Bronchial epithelial cell (primary cell): ENCODE measurements at regions not wholly inside any gene's neighbourhood (a gene's known extent, or its start where the extent isn't known, plus 50 kb on each side); places are given as distances from the start of the nearest gene placed in this dataset.
"Not testable (repeated sequence)": the region's sequence is repeated elsewhere in the genome, so short reads cannot be mapped to it uniquely, and the experiment has no call there.

Experiments
- DNase-seq: peaks from one replicate; pipeline ENCODE4 v3.0.0-alpha.2; 2010; ENCODE audit warnings: low read depth
- FAIRE-seq: peaks from 2 replicates; lab custom pipeline; 2011; peaks lifted over from hg19 to GRCh38; lab: Jason Lieb, UNC
- H3K27me3 ChIP-seq: 2 replicates; pipeline ENCODE4 v1.5.1; 2011; ENCODE audit warnings: low read length; ENCODE audit not compliant: control insufficient read depth, insufficient read depth
- H3K36me3 ChIP-seq: 2 replicates; pipeline ENCODE4 v1.5.1; 2011; ENCODE audit warnings: low read length; ENCODE audit not compliant: control insufficient read depth, insufficient read depth
- H3K4me3 ChIP-seq: 2 replicates; pipeline ENCODE4 v1.5.1; 2011; ENCODE audit warnings: mild to moderate bottlenecking, low read depth, low read length, control low read depth
- CTCF ChIP-seq: IDR thresholded peaks from 2 replicates; pipeline ENCODE4 v1.5.1; 2011; ENCODE audit warnings: mild to moderate bottlenecking, moderate library complexity, low read length, control low read depth, inconsistent platforms; ENCODE audit not compliant: insufficient read depth, severe bottlenecking

DNA sequence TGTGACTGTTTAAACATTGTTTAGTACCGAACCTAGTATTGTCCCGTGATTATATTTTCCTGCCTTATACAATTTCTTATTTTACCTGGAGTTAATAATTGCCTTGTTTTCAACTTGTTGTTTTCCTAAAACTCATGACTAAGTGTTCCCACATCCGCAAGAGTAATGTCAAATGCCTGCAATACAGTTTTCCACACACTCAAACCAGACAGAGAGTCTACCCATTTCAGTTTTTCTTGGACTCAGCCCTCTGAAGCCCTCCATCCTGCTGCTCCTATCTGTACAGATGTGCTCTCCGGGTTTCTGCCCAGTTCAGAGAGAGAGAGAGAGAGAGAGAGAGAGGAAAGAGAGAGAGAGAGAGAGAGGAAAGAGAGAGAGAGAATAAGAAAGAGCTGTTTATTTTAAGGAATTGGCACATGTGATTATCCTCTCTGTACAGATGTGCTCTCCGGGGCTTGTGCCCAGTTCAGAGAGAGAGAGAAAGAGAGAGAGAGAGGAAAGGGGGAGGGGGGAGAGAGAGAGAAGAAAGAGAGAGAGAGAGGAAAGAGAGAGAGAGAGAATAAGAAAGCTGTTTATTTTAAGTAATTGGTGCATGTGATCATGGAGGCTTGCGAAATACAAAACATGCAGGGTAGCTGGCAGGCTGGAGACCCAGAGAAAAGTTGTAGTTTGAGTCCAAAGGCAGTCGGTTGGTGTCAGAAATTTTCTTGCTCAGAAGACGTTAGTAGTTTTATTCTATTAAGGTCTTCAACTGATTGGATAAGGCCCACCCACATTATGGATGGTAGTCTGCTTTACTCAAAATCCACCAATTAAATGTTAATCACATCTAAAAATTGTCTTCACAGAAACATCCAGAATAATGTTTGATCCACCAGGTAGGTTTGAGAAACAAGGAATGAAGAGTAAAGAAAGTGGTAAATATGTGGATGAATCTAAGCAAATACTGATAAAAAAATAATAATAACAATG lies 104.1 kb upstream of the GOLGA8J start:
- no peak for FAIRE-seq
- Histone ChIP-seq H3K27me3 (no peaks in the 10 kb centered on the region), H3K4me3 (no peak overlapping the region), H3K36me3 (no peaks in the 10 kb centered on the region)
- DNase-seq, result no peak
- no peak for TF ChIP-seq CTCF

GRCh38 chr15:29974056-29974455 lies 108.7 kb upstream of the GOLGA8J start:
- DNase-seq, FAIRE-seq, H3K27me3 ChIP-seq, H3K4me3 ChIP-seq, H3K36me3 ChIP-seq: not testable (repeated sequence)

DNA sequence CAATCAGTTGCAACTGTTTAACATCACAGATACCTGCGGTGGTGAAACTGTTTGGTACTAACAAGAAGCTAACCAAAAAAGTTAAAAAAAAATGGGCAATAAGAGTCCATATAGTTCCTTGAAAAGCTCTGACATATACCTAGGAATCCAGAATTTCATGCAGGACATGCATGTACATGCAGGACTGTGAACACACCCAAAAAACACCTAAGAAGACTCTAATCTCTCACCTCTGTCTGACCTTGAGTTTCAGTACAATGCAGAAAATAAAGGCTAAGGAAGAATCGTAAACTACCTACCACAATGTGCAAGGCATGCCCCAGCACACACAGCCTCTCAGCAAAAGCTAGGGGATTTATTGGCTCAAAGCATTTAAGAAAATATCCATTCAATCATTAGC lies 110.7 kb upstream of the GOLGA8J start:
- peak; percentile 26 for DNase-seq
- TF ChIP-seq CTCF, result no peak
- peaks cover 3% of the 10 kb centered on the region for H3K27me3 ChIP-seq
- FAIRE-seq, result no peak
- no peaks in the 10 kb centered on the region for H3K36me3 ChIP-seq
- no peak overlapping the region for H3K4me3 ChIP-seq

GRCh38 chr15:29970402-29970695 lies 112.4 kb upstream of the GOLGA8J start:
- no peak for TF ChIP-seq CTCF
- DNase-seq (peak; percentile 15), FAIRE-seq (no peak)
- no peak overlapping the region for H3K4me3 ChIP-seq
- peaks cover 3% of the 10 kb centered on the region for H3K27me3 ChIP-seq
- no peaks in the 10 kb centered on the region for H3K36me3 ChIP-seq

- DNase-seq (no peak), FAIRE-seq (no peak)
- Histone ChIP-seq H3K36me3 (no peaks in the 10 kb centered on the region), H3K4me3 (no peak overlapping the region), H3K27me3 (peaks cover 3% of the 10 kb centered on the region)
- TF ChIP-seq CTCF, result no peak
Observed at GRCh38 chr15:29969562-29970401, 113.0 kb upstream of the GOLGA8J start.

GRCh38 chr15:29968895-29969561 lies 113.7 kb upstream of the GOLGA8J start:
- FAIRE-seq (no peak), DNase-seq (no peak)
- no peak for TF ChIP-seq CTCF
- Histone ChIP-seq H3K27me3 (peaks cover 3% of the 10 kb centered on the region), H3K4me3 (peak overlapping the region; percentile 38), H3K36me3 (no peaks in the 10 kb centered on the region)
